Epithelial cell of proximal tubule (primary cell): ENCODE measurements at regions not wholly inside any gene's neighbourhood (a gene's known extent, or its start where the extent isn't known, plus 50 kb on each side); places are given as distances from the start of the nearest gene placed in this dataset.

Source experiments
- DNase-seq: peaks from one replicate; pipeline ENCODE4 v3.0.0-alpha.2; 2011; ENCODE audit warnings: low read depth
- H3K4me3 ChIP-seq: 2 replicates; pipeline ENCODE4 v1.5.1; 2011; ENCODE audit warnings: low read depth, mild to moderate bottlenecking, low read length
- TF ChIP-seq, protein P1 (sequence below): conservative IDR thresholded peaks from 2 replicates; pipeline ENCODE4 v1.5.1; 2012; ENCODE audit warnings: low read depth, mild to moderate bottlenecking, low read length

DNA sequence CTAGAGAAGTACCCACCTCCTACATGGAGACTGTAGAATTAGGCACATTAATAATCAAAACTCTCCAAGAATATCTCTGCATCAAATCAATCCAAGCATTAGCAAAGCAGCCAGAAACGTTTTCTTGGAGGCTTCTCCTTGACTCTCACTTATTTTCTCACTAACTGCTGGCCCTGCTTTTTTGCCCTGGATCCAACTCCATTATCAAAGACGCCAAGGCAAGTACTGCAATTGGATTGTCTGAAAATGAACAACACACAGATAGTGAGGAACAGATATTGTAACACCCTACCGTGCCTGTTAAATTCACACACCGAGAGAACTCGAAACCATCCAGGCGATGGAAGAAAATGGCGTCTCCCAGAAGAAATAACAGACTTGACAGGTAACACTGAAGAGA, 256.2 kb upstream of the MDFIC2 start:
- H3K4me3 ChIP-seq = no peak overlapping the region
- TF ChIP-seq, protein P1, sequence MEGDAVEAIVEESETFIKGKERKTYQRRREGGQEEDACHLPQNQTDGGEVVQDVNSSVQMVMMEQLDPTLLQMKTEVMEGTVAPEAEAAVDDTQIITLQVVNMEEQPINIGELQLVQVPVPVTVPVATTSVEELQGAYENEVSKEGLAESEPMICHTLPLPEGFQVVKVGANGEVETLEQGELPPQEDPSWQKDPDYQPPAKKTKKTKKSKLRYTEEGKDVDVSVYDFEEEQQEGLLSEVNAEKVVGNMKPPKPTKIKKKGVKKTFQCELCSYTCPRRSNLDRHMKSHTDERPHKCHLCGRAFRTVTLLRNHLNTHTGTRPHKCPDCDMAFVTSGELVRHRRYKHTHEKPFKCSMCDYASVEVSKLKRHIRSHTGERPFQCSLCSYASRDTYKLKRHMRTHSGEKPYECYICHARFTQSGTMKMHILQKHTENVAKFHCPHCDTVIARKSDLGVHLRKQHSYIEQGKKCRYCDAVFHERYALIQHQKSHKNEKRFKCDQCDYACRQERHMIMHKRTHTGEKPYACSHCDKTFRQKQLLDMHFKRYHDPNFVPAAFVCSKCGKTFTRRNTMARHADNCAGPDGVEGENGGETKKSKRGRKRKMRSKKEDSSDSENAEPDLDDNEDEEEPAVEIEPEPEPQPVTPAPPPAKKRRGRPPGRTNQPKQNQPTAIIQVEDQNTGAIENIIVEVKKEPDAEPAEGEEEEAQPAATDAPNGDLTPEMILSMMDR = no peak
- DNase-seq = no peak

DNA sequence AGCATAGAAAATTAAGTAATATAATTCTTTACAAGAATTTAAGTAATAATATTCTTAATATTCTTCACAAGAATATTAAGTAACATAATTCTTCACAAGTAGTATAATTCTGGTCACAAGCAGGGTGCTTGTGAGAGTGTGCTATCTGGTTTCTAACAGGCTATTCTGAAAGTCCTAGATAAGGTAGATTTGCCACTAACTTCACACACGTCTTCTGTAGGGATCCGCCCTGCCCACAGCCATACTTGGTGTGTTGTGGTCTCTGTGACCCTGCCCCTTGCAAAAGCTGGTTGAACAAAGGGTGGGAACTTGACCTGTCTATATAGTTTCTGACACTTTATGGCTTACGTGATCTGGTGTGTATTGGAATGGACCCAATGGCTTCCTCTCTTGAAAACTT, 253.4 kb upstream of the MDFIC2 start:
- TF ChIP-seq, protein P1 = no peak
- no peak for DNase-seq
- H3K4me3 ChIP-seq = no peak overlapping the region

DNA sequence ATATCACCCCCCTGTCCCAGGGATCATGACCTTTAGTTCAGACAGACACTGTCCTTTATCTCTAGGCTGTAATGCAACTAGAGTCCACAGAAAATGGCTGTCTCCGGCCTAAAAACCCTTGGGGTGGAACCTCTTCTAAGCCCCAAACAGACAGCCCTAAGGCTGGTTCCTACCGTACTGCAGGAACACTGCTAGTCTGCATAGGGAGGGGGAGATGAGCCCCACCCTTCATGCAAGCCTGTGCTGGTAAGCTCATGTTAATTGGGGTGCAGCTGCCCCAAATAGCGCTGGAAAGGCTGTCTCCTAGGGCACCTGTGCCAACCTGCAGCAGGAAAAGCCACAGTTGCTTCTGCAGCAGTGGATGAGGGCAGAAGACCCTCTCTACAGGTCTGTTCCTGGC, 252.1 kb upstream of the MDFIC2 start:
- TF ChIP-seq, protein P1 = no peak
- H3K4me3 ChIP-seq = no peak overlapping the region
- DNase-seq = no peak

DNA sequence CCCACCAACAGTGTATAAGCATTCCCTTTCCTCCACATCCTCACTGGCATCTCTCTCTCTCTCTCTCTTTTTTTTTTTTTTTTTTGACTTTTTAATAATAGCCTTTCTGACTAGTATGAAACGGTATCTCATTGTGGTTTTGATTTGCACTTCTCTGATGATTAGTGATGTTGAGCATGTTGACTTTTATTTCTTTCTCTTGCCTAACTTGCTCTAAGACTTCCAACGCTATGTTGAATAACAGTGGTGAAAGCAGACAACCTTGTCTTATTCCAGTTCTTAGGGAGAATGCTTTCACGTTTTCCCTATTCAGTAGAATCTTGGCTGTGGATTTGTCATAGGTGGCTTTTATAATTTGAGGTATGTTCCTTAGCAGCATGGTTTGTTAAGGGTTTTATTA, 249.4 kb upstream of the MDFIC2 start:
- no peak overlapping the region for H3K4me3 ChIP-seq
- TF ChIP-seq, protein P1 = no peak
- DNase-seq = no peak

DNA sequence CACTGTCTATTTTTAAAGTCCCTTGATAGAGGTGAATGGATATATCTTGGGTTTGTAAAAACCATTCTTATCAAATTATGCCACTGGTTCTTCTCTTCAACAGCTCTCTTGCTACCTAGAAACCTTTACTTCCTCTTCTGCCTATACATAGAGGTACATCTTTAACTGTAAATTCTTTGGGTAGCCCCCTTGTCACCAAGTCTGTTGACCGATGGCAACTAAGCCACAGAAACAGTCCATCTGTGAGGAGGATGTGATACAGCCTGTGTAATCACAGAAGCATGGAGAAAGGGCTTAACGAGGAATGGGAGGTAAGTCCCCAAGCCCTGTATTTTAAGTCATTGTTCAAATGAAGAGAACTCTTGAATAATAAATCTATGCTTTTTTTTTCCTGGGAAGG, 246.5 kb upstream of the MDFIC2 start:
- no peak overlapping the region for H3K4me3 ChIP-seq
- TF ChIP-seq, protein P1 = no peak
- no peak for DNase-seq

DNA sequence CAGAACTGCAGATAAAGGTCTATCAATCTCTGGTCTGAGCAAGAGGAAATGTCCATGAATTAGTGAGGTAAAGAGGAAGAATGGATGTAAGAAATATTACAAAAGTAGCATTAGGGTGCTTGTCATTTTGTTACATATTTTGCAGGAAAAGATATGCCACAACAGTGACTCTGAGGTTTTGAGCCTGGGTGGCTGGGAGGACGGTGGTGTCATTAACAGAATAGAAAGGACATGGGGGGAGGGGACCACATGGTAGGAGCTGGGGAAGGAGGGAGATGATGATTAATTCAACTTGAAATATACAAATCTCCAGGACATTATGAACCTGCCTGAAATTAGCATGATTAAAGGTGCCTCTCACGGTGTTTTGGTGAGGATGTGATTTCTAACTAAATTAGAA, 245.5 kb upstream of the MDFIC2 start:
- H3K4me3 ChIP-seq = no peak overlapping the region
- TF ChIP-seq, protein P1 = no peak

DNA sequence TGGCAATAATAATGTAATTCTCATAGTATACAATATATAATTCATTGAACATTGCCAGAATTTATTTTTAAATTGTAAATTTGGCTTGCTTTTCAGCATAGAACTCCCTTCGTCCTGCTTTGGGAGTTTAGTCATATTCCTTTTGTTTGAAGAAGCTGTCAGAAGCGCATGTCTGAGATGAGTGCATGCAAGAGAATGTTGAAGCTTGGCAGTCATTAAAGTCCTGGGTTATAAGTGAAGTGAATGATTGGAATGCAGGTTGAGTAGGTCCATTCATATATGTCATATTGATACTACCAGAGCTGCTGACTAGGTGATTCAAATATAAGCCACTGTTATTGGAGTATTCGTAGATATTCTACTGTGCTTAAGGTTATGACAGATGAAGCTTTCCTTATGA, 243.6 kb upstream of the MDFIC2 start:
- DNase-seq = no peak
- TF ChIP-seq, protein P1 = no peak
- no peak overlapping the region for H3K4me3 ChIP-seq

More for the DNA sequence above, 245.5 kb upstream of the MDFIC2 start:
- no peak for DNase-seq
